DOHH2 (cell line): ENCODE measurements at regions not wholly inside any gene's neighbourhood (a gene's known extent, or its start where the extent isn't known, plus 50 kb on each side); places are given as distances from the start of the nearest gene placed in this dataset.

ENCODE experiments used
- H3F3A ChIP-seq: fragments of 200-600 bp; sonication (generic), shearing (Covaris generic); 2 replicates; pipeline ENCODE4 v1.6.0; 2016; ENCODE audit warnings: antibody characterized with exemption, mild to moderate bottlenecking; ENCODE audit not compliant: control insufficient read depth, insufficient read depth
- H3K27ac ChIP-seq: fragments of 200-600 bp; sonication (generic); 2 replicates; pipeline ENCODE4 v1.5.1; 2014; ENCODE audit warnings: low read depth, mild to moderate bottlenecking, low read length, moderate library complexity
- H3K27me3 ChIP-seq: fragments of 200-600 bp; sonication (generic); 2 replicates; pipeline ENCODE4 v1.6.1; 2014; ENCODE audit warnings: mild to moderate bottlenecking, low read length, mixed read lengths; ENCODE audit not compliant: control insufficient read depth
- H3K36me3 ChIP-seq: fragments of 200-600 bp; sonication (generic); 2 replicates; pipeline ENCODE4 v1.6.1; 2014; ENCODE audit warnings: mild to moderate bottlenecking, low read length, moderate library complexity, mixed read lengths; ENCODE audit not compliant: control insufficient read depth
- H3K4me1 ChIP-seq: fragments of 200-600 bp; sonication (generic); 2 replicates; pipeline ENCODE4 v1.6.1; 2014; ENCODE audit warnings: mild to moderate bottlenecking, low read length, mixed read lengths; ENCODE audit not compliant: control insufficient read depth
- H3K4me2 ChIP-seq: fragments of 200-600 bp; sonication (generic); 2 replicates; pipeline ENCODE4 v1.6.0; 2014; ENCODE audit warnings: mild to moderate bottlenecking, low read length, moderate library complexity
- H3K4me3 ChIP-seq: fragments of 200-600 bp; sonication (generic); 2 replicates; pipeline ENCODE4 v1.5.1; 2014; ENCODE audit warnings: mild to moderate bottlenecking, low read length, mixed read lengths
- H3K79me2 ChIP-seq: fragments of 200-600 bp; sonication (generic); 2 replicates; pipeline ENCODE4 v1.6.1; 2014; ENCODE audit warnings: mild to moderate bottlenecking, low read length, mixed read lengths; ENCODE audit not compliant: control insufficient read depth
- H3K9me2 ChIP-seq: fragments of 200-600 bp; sonication (generic); replicated peaks from 2 replicates; pipeline ENCODE4 v1.6.1; 2014; ENCODE audit warnings: mild to moderate bottlenecking, low read length, mixed read lengths; ENCODE audit not compliant: control insufficient read depth
- H3K9me3 ChIP-seq: fragments of 200-600 bp; sonication (generic); 2 replicates; pipeline ENCODE4 v1.6.1; 2014; ENCODE audit warnings: antibody characterized with exemption, low read length, mixed read lengths; ENCODE audit not compliant: control insufficient read depth, insufficient read depth
- H4K20me1 ChIP-seq: fragments of 200-600 bp; sonication (generic); 2 replicates; pipeline ENCODE4 v1.6.0; 2014; ENCODE audit warnings: low read depth, mild to moderate bottlenecking, antibody characterized with exemption, low read length, moderate library complexity; ENCODE audit not compliant: control insufficient read depth, insufficient read depth
- EZH2phosphoT487 ChIP-seq: fragments of 200-600 bp; sonication (generic); IDR thresholded peaks from 2 replicates; pipeline ENCODE4 v1.6.1; 2017; ENCODE audit warnings: borderline replicate concordance, mild to moderate bottlenecking, antibody characterized with exemption, low read length, moderate library complexity, mixed read lengths
- TF ChIP-seq, protein P1 (sequence below): fragments of 200-600 bp; sonication (generic); IDR thresholded peaks from one replicate; pipeline ENCODE4 v1.5.1; 2014; ENCODE audit warnings: antibody characterized with exemption, mild to moderate bottlenecking, low read depth, low read length; ENCODE audit not compliant: poor library complexity, severe bottlenecking

DNA sequence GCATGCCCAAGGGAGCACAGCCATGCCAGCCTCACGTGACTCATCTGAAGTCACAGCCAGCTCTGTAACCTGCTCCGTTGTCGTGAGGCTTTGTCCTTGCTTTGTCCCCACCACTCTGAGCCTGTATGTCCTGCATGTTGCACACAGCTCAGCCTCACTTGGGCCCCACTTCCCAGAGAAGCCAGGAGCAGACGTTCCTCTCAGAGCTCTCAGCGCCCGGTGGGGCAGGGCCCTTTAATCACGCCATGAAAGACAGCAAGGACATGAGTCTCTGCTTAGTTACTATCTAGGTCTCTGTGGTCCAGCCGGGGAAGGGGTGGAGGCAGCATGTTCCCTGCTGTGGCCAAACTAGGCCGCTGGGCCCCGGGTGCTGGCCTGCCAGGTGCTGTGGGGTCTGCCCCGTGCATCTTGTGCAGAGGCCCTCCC, 127.4 kb upstream of the FAM20C start:
- H3F3A ChIP-seq = no peaks in the 10 kb centered on the region

DNA sequence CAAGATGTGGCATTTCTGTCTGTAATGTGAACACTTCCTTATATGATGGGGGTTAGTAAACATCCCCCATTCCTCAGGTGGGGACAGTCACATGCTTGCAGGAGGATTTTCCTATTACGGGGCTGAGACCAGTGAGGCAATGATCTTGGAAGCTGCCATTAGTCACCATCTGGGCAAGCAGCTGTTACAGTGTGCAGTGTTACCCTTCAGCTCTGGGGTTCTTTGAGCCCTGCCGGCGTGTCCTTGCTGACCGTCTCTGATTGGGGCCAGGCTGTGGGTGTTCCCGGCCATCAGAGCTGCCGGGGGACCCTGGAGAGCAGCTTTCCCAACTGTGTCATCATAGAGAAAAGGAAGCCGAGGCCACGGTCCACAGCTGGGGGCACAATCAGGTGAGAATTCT, 126.8 kb upstream of the FAM20C start:
- Histone ChIP-seq H3K9me2 (no peaks in the 10 kb centered on the region), H3K79me2 (no peaks in the 10 kb centered on the region), H3K36me3 (no peaks in the 10 kb centered on the region), H3K4me1 (peaks cover 3% of the 10 kb centered on the region; the same call in 1 of the 2 replicates), H4K20me1 (no peaks in the 10 kb centered on the region), H3K27me3 (no peaks in the 10 kb centered on the region), H3K4me2 (no peak overlapping the region), H3K4me3 (no peak overlapping the region), H3K27ac (no peak overlapping the region), H3F3A (no peaks in the 10 kb centered on the region), H3K9me3 (no peaks in the 10 kb centered on the region)
- no peak for TF ChIP-seq EZH2phosphoT487
- TF ChIP-seq, protein P1, sequence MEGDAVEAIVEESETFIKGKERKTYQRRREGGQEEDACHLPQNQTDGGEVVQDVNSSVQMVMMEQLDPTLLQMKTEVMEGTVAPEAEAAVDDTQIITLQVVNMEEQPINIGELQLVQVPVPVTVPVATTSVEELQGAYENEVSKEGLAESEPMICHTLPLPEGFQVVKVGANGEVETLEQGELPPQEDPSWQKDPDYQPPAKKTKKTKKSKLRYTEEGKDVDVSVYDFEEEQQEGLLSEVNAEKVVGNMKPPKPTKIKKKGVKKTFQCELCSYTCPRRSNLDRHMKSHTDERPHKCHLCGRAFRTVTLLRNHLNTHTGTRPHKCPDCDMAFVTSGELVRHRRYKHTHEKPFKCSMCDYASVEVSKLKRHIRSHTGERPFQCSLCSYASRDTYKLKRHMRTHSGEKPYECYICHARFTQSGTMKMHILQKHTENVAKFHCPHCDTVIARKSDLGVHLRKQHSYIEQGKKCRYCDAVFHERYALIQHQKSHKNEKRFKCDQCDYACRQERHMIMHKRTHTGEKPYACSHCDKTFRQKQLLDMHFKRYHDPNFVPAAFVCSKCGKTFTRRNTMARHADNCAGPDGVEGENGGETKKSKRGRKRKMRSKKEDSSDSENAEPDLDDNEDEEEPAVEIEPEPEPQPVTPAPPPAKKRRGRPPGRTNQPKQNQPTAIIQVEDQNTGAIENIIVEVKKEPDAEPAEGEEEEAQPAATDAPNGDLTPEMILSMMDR = no peak

More for the DNA sequence above, 127.4 kb upstream of the FAM20C start:
- no peak for TF ChIP-seq EZH2phosphoT487
- TF ChIP-seq, protein P1 = no peak
- H3K9me2 ChIP-seq = no peaks in the 10 kb centered on the region
- H3K27ac ChIP-seq = no peak overlapping the region
- no peaks in the 10 kb centered on the region for H3K79me2 ChIP-seq
- H3K4me1 ChIP-seq = peaks cover 3% of the 10 kb centered on the region; the same call in 1 of the 2 replicates
- no peaks in the 10 kb centered on the region for H4K20me1 ChIP-seq
- no peak overlapping the region for H3K4me3 ChIP-seq
- H3K4me2 ChIP-seq = no peak overlapping the region
- H3K9me3 ChIP-seq = no peaks in the 10 kb centered on the region
- no peaks in the 10 kb centered on the region for H3K36me3 ChIP-seq
- H3K27me3 ChIP-seq = no peaks in the 10 kb centered on the region

DNA sequence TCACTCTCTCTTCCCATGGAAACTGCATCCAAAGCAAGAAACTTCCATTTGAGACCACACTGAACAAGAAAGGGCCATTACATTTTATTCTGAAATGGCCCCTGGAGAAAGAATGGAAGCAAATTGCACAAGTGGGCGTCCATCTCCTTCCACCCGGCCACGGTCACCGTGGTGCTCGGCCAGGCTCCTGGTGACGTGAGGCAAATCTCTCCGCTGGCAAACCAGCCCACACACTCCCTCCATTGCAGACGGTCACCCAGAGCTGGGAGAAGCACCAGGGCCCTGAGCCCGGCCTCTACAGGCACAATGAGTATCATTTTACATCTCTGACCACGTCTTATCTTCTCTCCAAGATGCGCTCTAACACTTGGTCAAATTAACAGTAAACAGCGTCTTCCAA, 126.1 kb upstream of the FAM20C start:
- no peaks in the 10 kb centered on the region for H3K79me2 ChIP-seq
- no peaks in the 10 kb centered on the region for H3K9me2 ChIP-seq
- no peak overlapping the region for H3K4me3 ChIP-seq
- no peaks in the 10 kb centered on the region for H3K27me3 ChIP-seq
- H3F3A ChIP-seq = no peaks in the 10 kb centered on the region
- peaks cover 3% of the 10 kb centered on the region; the same call in 1 of the 2 replicates for H3K4me1 ChIP-seq
- TF ChIP-seq EZH2phosphoT487 = no peak
- TF ChIP-seq, protein P1 = no peak
- H3K9me3 ChIP-seq = no peaks in the 10 kb centered on the region
- H3K36me3 ChIP-seq = no peaks in the 10 kb centered on the region
- H4K20me1 ChIP-seq = no peaks in the 10 kb centered on the region
- H3K4me2 ChIP-seq = no peak overlapping the region
- H3K27ac ChIP-seq = no peak overlapping the region
